HepG2 (cell line): ENCODE measurements at regions not wholly inside any gene's neighbourhood (a gene's known extent, or its start where the extent isn't known, plus 50 kb on each side); places are given as distances from the start of the nearest gene placed in this dataset.

Experiments used
- ATAC-seq: fragments of 200-7000 bp; cut with Tn5 transposase; 3 replicates; pipeline ENCODE4 v1.9.1; 2020; ENCODE audit warnings: mild to moderate bottlenecking, moderate library complexity
- BruUV-seq: library from RNA; stranded (reverse); fragments of 400-500 nt; replicated peaks from 2 replicates; lab custom pipeline; 2021; lab: Mats Ljungman, UMichigan
- CTCF ChIA-PET: fragments of 300-600 bp; formaldehyde crosslinking; extraction: SDS; loops from one replicate; lab custom pipeline; 2021; ENCODE audit warnings: low total read pairs, inconsistent platforms, low intra/inter-chr PET ratio; lab: Yijun Ruan, JAX
- POLR2A ChIA-PET: fragments of 350-600 bp; sonication (Branson Sonifier 250); formaldehyde crosslinking; loops from one replicate; lab custom pipeline; 2020; ENCODE audit warnings: antibody characterized with exemption, inconsistent platforms; lab: Yijun Ruan, JAX
- DNase-seq: peaks from one replicate; pipeline ENCODE4 v3.0.0-alpha.2; 2015; ENCODE audit warnings: low spot score
- FAIRE-seq: peaks from 3 replicates; lab custom pipeline; 2011; peaks lifted over from hg19 to GRCh38; lab: Jason Lieb, UNC
- H2AFZ ChIP-seq: one replicate; pipeline ENCODE4 v1.6.1; 2011; ENCODE audit warnings: low read length, inconsistent platforms
- H3K27ac ChIP-seq: fragments of 300-600 bp; 3 replicates; pipeline ENCODE4 v1.8.0; 2011; ENCODE audit warnings: mixed run types, mild to moderate bottlenecking, mixed read lengths, low read length, inconsistent platforms; ENCODE audit not compliant: insufficient read depth; ENCODE audit errors: extremely low read length
- H3K27me3 ChIP-seq, 2 experiments: fragments of 200-600 bp in 1 of 2; 2 replicates in 1 of 2; 3 replicates in 1 of 2; pipeline versions ENCODE4 v1.6.0 to v1.8.0; 2011; ENCODE audit warnings: low read length in 2 of 2, mild to moderate bottlenecking in 2 of 2, moderate library complexity in 2 of 2, inconsistent platforms in 1 of 2; ENCODE audit not compliant: insufficient read depth in 2 of 2, control insufficient read depth in 1 of 2
- H3K36me3 ChIP-seq, 2 experiments: fragments of 200-600 bp in 1 of 2; replicated peaks in 1 of 2; 2 replicates in 1 of 2; 3 replicates in 1 of 2; pipeline versions ENCODE4 v1.5.1 to v1.8.0; 2011; ENCODE audit warnings: low read length in 2 of 2, inconsistent platforms in 1 of 2; ENCODE audit not compliant: insufficient read depth in 2 of 2, control insufficient read depth in 1 of 2
- H3K4me1 ChIP-seq: 2 replicates; pipeline ENCODE4 v1.5.1; 2012; ENCODE audit warnings: low read length, inconsistent platforms; ENCODE audit not compliant: insufficient read depth
- H3K4me2 ChIP-seq: 2 replicates; pipeline ENCODE4 v1.6.0; 2011; ENCODE audit warnings: low read depth, low read length, inconsistent platforms
- H3K4me3 ChIP-seq, 3 experiments: fragments of 200-600 bp in 1 of 3; sonication (generic), shearing (Covaris generic) in 1 of 3; replicated peaks in 1 of 3; 2 replicates each; pipeline ENCODE4 v1.5.1; 2011 to 2016; ENCODE audit warnings: low read length in 3 of 3, inconsistent platforms in 2 of 3, low read depth in 2 of 3, mild to moderate bottlenecking in 2 of 3, control low read depth in 1 of 3, mixed read lengths in 1 of 3; ENCODE audit not compliant: insufficient read depth in 1 of 3
- H3K79me2 ChIP-seq: one replicate; pipeline ENCODE4 v1.6.1; 2011; ENCODE audit warnings: low read length, inconsistent platforms; ENCODE audit not compliant: insufficient read depth
- H3K9ac ChIP-seq: 2 replicates; pipeline ENCODE4 v1.6.0; 2011; ENCODE audit warnings: mild to moderate bottlenecking, low read depth, low read length, inconsistent platforms; ENCODE audit not compliant: insufficient read depth
- H3K9me3 ChIP-seq: 2 replicates; pipeline ENCODE4 v1.5.1; 2012; ENCODE audit warnings: mild to moderate bottlenecking, low read length
- H4K20me1 ChIP-seq: 2 replicates; pipeline ENCODE4 v1.6.0; 2011; ENCODE audit warnings: inconsistent platforms, mild to moderate bottlenecking, low read length, moderate library complexity; ENCODE audit not compliant: insufficient read depth
- ATF7 ChIP-seq, 2 experiments: fragments of 450-650 bp in 1 of 2; sonication (generic) in 1 of 2; formaldehyde crosslinking in 1 of 2; IDR thresholded peaks; 2 replicates each; pipeline versions ENCODE4 v1.4.0 to v1.6.1; 2016 to 2020; ENCODE audit warnings: antibody characterized with exemption in 1 of 2, mild to moderate bottlenecking in 1 of 2, missing genetic modification reagents in 1 of 2
- CEBPB ChIP-seq: IDR thresholded peaks from 2 replicates; pipeline ENCODE4 v1.6.1; 2011; ENCODE audit warnings: low read depth, low read length, improper control_type of control experiment, borderline replicate concordance
- CEBPZ ChIP-seq: IDR thresholded peaks from 2 replicates; pipeline ENCODE4 v1.6.1; 2012; ENCODE audit warnings: low read length, improper control_type of control experiment
- CERS6 ChIP-seq: sonication (generic); formaldehyde crosslinking; IDR thresholded peaks from 2 replicates; pipeline ENCODE4 v1.5.0; 2020; ENCODE audit warnings: missing genetic modification reagents
- CREBL2 ChIP-seq: sonication (generic); formaldehyde crosslinking; IDR thresholded peaks from 2 replicates; pipeline ENCODE4 v1.8.1; 2023; ENCODE audit warnings: missing genetic modification reagents, mild to moderate bottlenecking, borderline replicate concordance
- MXD4 ChIP-seq: IDR thresholded peaks from 2 replicates; pipeline ENCODE4 v1.6.1; 2016; ENCODE audit warnings: mild to moderate bottlenecking, missing biosample characterization, missing genetic modification reagents
- NFIB ChIP-seq: sonication (generic); formaldehyde crosslinking; IDR thresholded peaks from 2 replicates; pipeline ENCODE4 v1.9.0; 2021; ENCODE audit warnings: missing genetic modification reagents, mild to moderate bottlenecking, borderline replicate concordance
- SATB2 ChIP-seq: sonication (generic); formaldehyde crosslinking; IDR thresholded peaks from 2 replicates; pipeline ENCODE4 v1.5.0; 2020; ENCODE audit warnings: missing genetic modification reagents
- SNAPC4 ChIP-seq: sonication (generic); formaldehyde crosslinking; IDR thresholded peaks from 2 replicates; pipeline ENCODE4 v1.4.0; 2020; ENCODE audit warnings: mild to moderate bottlenecking, missing genetic modification reagents
- SUZ12 ChIP-seq: fragments of 150-350 bp; IDR thresholded peaks from 2 replicates; pipeline ENCODE4 v1.6.1; 2014; ENCODE audit warnings: low read depth, low read length
- ZEB1 ChIP-seq: IDR thresholded peaks from 2 replicates; pipeline ENCODE4 v1.6.1; 2012; ENCODE audit warnings: mild to moderate bottlenecking, low read depth, inconsistent platforms; ENCODE audit not compliant: insufficient replicate concordance
- ZNF317 ChIP-seq: sonication (generic); formaldehyde crosslinking; IDR thresholded peaks from 2 replicates; pipeline ENCODE4 v1.5.0; 2020; ENCODE audit warnings: mild to moderate bottlenecking, missing genetic modification reagents
- ZNF704 ChIP-seq: sonication (generic); formaldehyde crosslinking; IDR thresholded peaks from 2 replicates; pipeline ENCODE4 v1.8.1; 2023; ENCODE audit warnings: mild to moderate bottlenecking, inconsistent platforms, moderate library complexity, missing genetic modification reagents, borderline replicate concordance
- ZNF790 ChIP-seq: sonication (generic); formaldehyde crosslinking; IDR thresholded peaks from 2 replicates; pipeline ENCODE4 v1.8.0; 2022; ENCODE audit warnings: missing genetic modification reagents, mild to moderate bottlenecking, borderline replicate concordance
- WGBS: methylation state at CpG from one replicate; pipeline ENCODE4 v1.1.6; 2017; ENCODE audit warnings: low lambda C conversion rate; 5-methylcytosine and 5-hydroxymethylcytosine counted together
- in situ Hi-C: cut with HindIII; loops from 2 replicates; pipeline ENCODE4 v1.10.0; 2017; ENCODE audit warnings: low pct_unique_long_range_greater_than_20kb; ENCODE audit not compliant: extremely low pct_ligation_motif_present
- intact Hi-C: fragments of 100-400 bp; cut with micrococcal nuclease; formaldehyde crosslinking; loops from one replicate; pipeline ENCODE4 v1.10.0; 2022; ENCODE audit not compliant: unreplicated experiment

GRCh38 chr21:31500071-31500470 is 156.0 kb upstream of the TIAM1 start:
- ATAC-seq (no peak), DNase-seq (no peak), FAIRE-seq (no peak)
- ChIA-PET POLR2A (no interaction called here), CTCF (no interaction called here)
- Histone ChIP-seq H3K9ac (no peak overlapping the region), H2AFZ (no peak overlapping the region), H3K4me2 (no peak overlapping the region), H3K79me2 (no peaks in the 10 kb centered on the region), H3K27me3 (no peaks in the 10 kb centered on the region), H3K4me3 (no peak overlapping the region), H3K36me3 (no peaks in the 10 kb centered on the region), H4K20me1 (no peaks in the 10 kb centered on the region), H3K9me3 (no peaks in the 10 kb centered on the region), H3K27ac (no peak overlapping the region), H3K4me1 (peaks cover 13% of the 10 kb centered on the region)
- in situ Hi-C loops (no loop called here), intact Hi-C loops (loop anchor here (10.0 kb wide), 1 partner anchor 915 kb away; the partner anchor contains the start of gene EVA1C)
- WGBS = 55% methylated on average over 4 of the region's 5 CpGs
- BruUV-seq = no TSS peak
- TF ChIP-seq CREBL2 (CRISPR knock-in tag) (no peak), SNAPC4 (CRISPR knock-in tag) (no peak), CERS6 (CRISPR knock-in tag) (no peak), ZNF790 (no peak), ZNF704 (CRISPR knock-in tag) (no peak), MXD4 (no peak), SUZ12 (no peak), CEBPB (no peak), ZNF317 (CRISPR knock-in tag) (no peak), NFIB (CRISPR knock-in tag) (no peak), CEBPZ (no peak), ATF7 (IDR thresholded peaks at IDR 0.05) (no peak), ATF7 (CRISPR knock-in tag; IDR thresholded peaks at IDR 0.05) (no peak), ZEB1 (no peak), SATB2 (CRISPR knock-in tag) (no peak)
